ENCODE measurements at regions not wholly inside any gene's neighbourhood (a gene's known extent, or its start where the extent isn't known, plus 50 kb on each side); places are given as distances from the start of the nearest gene placed in this dataset.

- TF ChIP-seq CTCF (IDR thresholded peaks at IDR 0.05), result no peak
- no peak for TF ChIP-seq POLR2A (IDR thresholded peaks at IDR 0.05)
Observed at GRCh38 chr4:81343536-81343935, 128.2 kb downstream of the RASGEF1B start.
